WTC11 (cell line): ENCODE measurements at regions not wholly inside any gene's neighbourhood (a gene's known extent, or its start where the extent isn't known, plus 50 kb on each side); places are given as distances from the start of the nearest gene placed in this dataset.

Source experiments
- ATAC-seq: fragments of 200-7000 bp; cut with Tn5 transposase; 2 replicates; pipeline ENCODE4 v1.10.0; 2021; ENCODE audit warnings: mild to moderate bottlenecking, moderate library complexity
- CTCF ChIA-PET: fragments of 300-600 bp; sonication (Branson Sonifier 250); formaldehyde crosslinking; loops from one replicate; lab custom pipeline; 2021; ENCODE audit warnings: antibody characterized with exemption; lab: Charles Lee
- POLR2A ChIA-PET: fragments of 350-600 bp; sonication (Branson Sonifier 250); formaldehyde crosslinking; loops from one replicate; lab custom pipeline; 2021; ENCODE audit warnings: antibody characterized with exemption; lab: Charles Lee
- DNase-seq: peaks from one replicate; pipeline ENCODE4 v3.0.0; 2021; ENCODE audit warnings: low spot score
- H3K27ac Mint-ChIP-seq: 2 replicates; pipeline ENCODE4 v1.8.0; 2021; ENCODE audit warnings: mixed read lengths
- H3K27me3 Mint-ChIP-seq: 2 replicates; pipeline ENCODE4 v1.8.0; 2021; ENCODE audit warnings: low read depth, mild to moderate bottlenecking, moderate library complexity, mixed read lengths
- H3K36me3 Mint-ChIP-seq: 2 replicates; pipeline ENCODE4 v1.8.0; 2021; ENCODE audit warnings: mixed read lengths
- H3K4me1 Mint-ChIP-seq: 2 replicates; pipeline ENCODE4 v1.8.0; 2022; ENCODE audit warnings: mixed read lengths
- H3K4me3 Mint-ChIP-seq: 2 replicates; pipeline ENCODE4 v1.8.0; 2021; ENCODE audit warnings: mild to moderate bottlenecking, moderate library complexity, mixed read lengths
- H3K9me3 Mint-ChIP-seq: 2 replicates; pipeline ENCODE4 v1.8.0; 2021; ENCODE audit warnings: mixed read lengths
- CREB1 ChIP-seq: sonication (generic); formaldehyde crosslinking; IDR thresholded peaks from 2 replicates; pipeline ENCODE4 v1.8.0; 2023; ENCODE audit warnings: mild to moderate bottlenecking, missing genetic modification reagents
- EMX1 ChIP-seq: fragments of 250-450 bp; sonication (Bioruptor Pico); IDR thresholded peaks from 2 replicates; pipeline ENCODE4 v1.8.0; 2021; ENCODE audit warnings: mild to moderate bottlenecking
- ESRRA ChIP-seq: sonication (generic); formaldehyde crosslinking; IDR thresholded peaks from 2 replicates; pipeline ENCODE4 v1.8.1; 2022; ENCODE audit warnings: mild to moderate bottlenecking, missing genetic modification reagents, borderline replicate concordance
- FOXJ3 ChIP-seq: sonication (generic); formaldehyde crosslinking; IDR thresholded peaks from 2 replicates; pipeline ENCODE4 v1.9.0; 2021; ENCODE audit warnings: missing genetic modification reagents, mild to moderate bottlenecking, borderline replicate concordance
- FOXK1 ChIP-seq: sonication (generic); formaldehyde crosslinking; IDR thresholded peaks from 2 replicates; pipeline ENCODE4 v1.8.0; 2022; ENCODE audit warnings: mild to moderate bottlenecking, moderate library complexity, missing genetic modification reagents
- FOXP4 ChIP-seq: sonication (generic); formaldehyde crosslinking; IDR thresholded peaks from 2 replicates; pipeline ENCODE4 v1.8.0; 2022; ENCODE audit warnings: mild to moderate bottlenecking, missing genetic modification reagents
- GRHL2 ChIP-seq: fragments of 250-450 bp; sonication (Bioruptor Pico); IDR thresholded peaks from 2 replicates; pipeline ENCODE4 v1.8.0; 2022; ENCODE audit warnings: mild to moderate bottlenecking, moderate library complexity; ENCODE audit not compliant: insufficient replicate concordance, severe bottlenecking
- GTF2I ChIP-seq: fragments of 250-450 bp; sonication (Bioruptor Pico); conservative IDR thresholded peaks from 2 replicates; pipeline ENCODE4 v1.4.0; 2021; ENCODE audit warnings: mild to moderate bottlenecking
- IRF1 ChIP-seq: sonication (generic); formaldehyde crosslinking; IDR thresholded peaks from 2 replicates; pipeline ENCODE4 v1.8.0; 2023; ENCODE audit warnings: missing genetic modification reagents
- IRF2 ChIP-seq: sonication (generic); formaldehyde crosslinking; IDR thresholded peaks from 2 replicates; pipeline ENCODE4 v1.8.0; 2022; ENCODE audit warnings: low read depth, missing genetic modification reagents, borderline replicate concordance
- NFATC4 ChIP-seq: fragments of 250-450 bp; sonication (Bioruptor Pico); IDR thresholded peaks from 2 replicates; pipeline ENCODE4 v1.9.0; 2021; ENCODE audit warnings: mild to moderate bottlenecking
- NFYB ChIP-seq: sonication (generic); formaldehyde crosslinking; conservative IDR thresholded peaks from 2 replicates; pipeline ENCODE4 v1.8.0; 2022; ENCODE audit warnings: low read depth, missing genetic modification reagents
- NR2C2 ChIP-seq: sonication (generic); formaldehyde crosslinking; IDR thresholded peaks from 2 replicates; pipeline ENCODE4 v1.8.0; 2022; ENCODE audit warnings: mild to moderate bottlenecking, missing genetic modification reagents
- NR3C1 ChIP-seq: sonication (generic); formaldehyde crosslinking; conservative IDR thresholded peaks from 2 replicates; pipeline ENCODE4 v1.8.1; 2023; ENCODE audit warnings: low read depth, mild to moderate bottlenecking, missing genetic modification reagents
- RORB ChIP-seq: fragments of 250-450 bp; sonication (Bioruptor Pico); IDR thresholded peaks from 2 replicates; pipeline ENCODE4 v1.9.0; 2021; ENCODE audit warnings: mild to moderate bottlenecking
- SMAD3 ChIP-seq: sonication (generic); formaldehyde crosslinking; IDR thresholded peaks from 2 replicates; pipeline ENCODE4 v1.8.0; 2022; ENCODE audit warnings: missing genetic modification reagents, mild to moderate bottlenecking, borderline replicate concordance
- TEAD1 ChIP-seq: sonication (generic); formaldehyde crosslinking; IDR thresholded peaks from 2 replicates; pipeline ENCODE4 v1.8.0; 2022; ENCODE audit warnings: mild to moderate bottlenecking, missing genetic modification reagents
- TP53 ChIP-seq: sonication (generic); formaldehyde crosslinking; IDR thresholded peaks from 2 replicates; pipeline ENCODE4 v1.8.1; 2023; ENCODE audit warnings: mild to moderate bottlenecking, missing genetic modification reagents
- ZNF138 ChIP-seq: sonication (generic); formaldehyde crosslinking; conservative IDR thresholded peaks from 2 replicates; pipeline ENCODE4 v1.8.1; 2022; ENCODE audit warnings: mild to moderate bottlenecking, moderate library complexity, missing genetic modification reagents
- ZNF232 ChIP-seq: sonication (generic); formaldehyde crosslinking; IDR thresholded peaks from 2 replicates; pipeline ENCODE4 v1.8.0; 2022; ENCODE audit warnings: mild to moderate bottlenecking, missing genetic modification reagents
- ZNF263 ChIP-seq: sonication (generic); formaldehyde crosslinking; IDR thresholded peaks from 2 replicates; pipeline ENCODE4 v1.8.1; 2022; ENCODE audit warnings: low read depth, mild to moderate bottlenecking, moderate library complexity, missing genetic modification reagents
- ZNF396 ChIP-seq: fragments of 250-450 bp; sonication (Bioruptor Pico); IDR thresholded peaks from 2 replicates; pipeline ENCODE4 v1.8.0; 2021; ENCODE audit warnings: mild to moderate bottlenecking, moderate library complexity, borderline replicate concordance
- ZNF671 ChIP-seq: fragments of 250-450 bp; sonication (Bioruptor Pico); IDR thresholded peaks from 2 replicates; pipeline ENCODE4 v1.8.0; 2021; ENCODE audit warnings: mild to moderate bottlenecking
- TF ChIP-seq, protein P1 (sequence below): sonication (generic); formaldehyde crosslinking; conservative IDR thresholded peaks from 2 replicates; pipeline ENCODE4 v1.8.1; 2023; ENCODE audit warnings: mild to moderate bottlenecking, low read depth, missing genetic modification reagents, moderate library complexity
- TF ChIP-seq, protein P2 (sequence below): sonication (generic); formaldehyde crosslinking; IDR thresholded peaks from 2 replicates; pipeline ENCODE4 v1.8.1; 2023; ENCODE audit warnings: mild to moderate bottlenecking, missing genetic modification reagents, moderate library complexity
- TF ChIP-seq, protein P3 (sequence below): sonication (generic); formaldehyde crosslinking; conservative IDR thresholded peaks from 2 replicates; pipeline ENCODE4 v1.8.1; 2022; ENCODE audit warnings: mild to moderate bottlenecking, missing genetic modification reagents
- TF ChIP-seq, protein P4 (sequence below): fragments of 250-450 bp; sonication (Bioruptor Pico); conservative IDR thresholded peaks from 2 replicates; pipeline ENCODE4 v1.9.0; 2021; ENCODE audit warnings: mild to moderate bottlenecking

GRCh38 chr18:69158944-69159343 is 241.7 kb upstream of the DOK6 start:
- peak; percentile 56; the same call in 1 of the 2 replicates for ATAC-seq
- H3K9me3 Mint-ChIP-seq: peaks cover 6% of the 10 kb centered on the region; the same call in 1 of the 2 replicates
- ChIA-PET POLR2A (no interaction called here), CTCF (no interaction called here)
- peaks cover 18% of the 10 kb centered on the region for H3K4me1 Mint-ChIP-seq
- no peaks in the 10 kb centered on the region for H3K36me3 Mint-ChIP-seq
- H3K27ac Mint-ChIP-seq: peak overlapping the region; percentile 58; the same call in 1 of the 2 replicates
- DNase-seq: no peak
- H3K27me3 Mint-ChIP-seq: no peaks in the 10 kb centered on the region
- H3K4me3 Mint-ChIP-seq: no peak overlapping the region
- TF ChIP-seq NR3C1 (CRISPR knock-in tag) (no peak), ZNF232 (no peak), GTF2I (CRISPR knock-in tag) (no peak), ZNF263 (no peak), SMAD3 (CRISPR knock-in tag) (no peak), TP53 (no peak), CREB1 (CRISPR knock-in tag) (no peak), NR2C2 (CRISPR knock-in tag) (no peak), IRF2 (CRISPR knock-in tag) (no peak), FOXJ3 (no peak), ZNF396 (CRISPR knock-in tag) (no peak), FOXP4 (CRISPR knock-in tag) (no peak), ZNF138 (CRISPR knock-in tag) (no peak)
- TF ChIP-seq, protein P1, sequence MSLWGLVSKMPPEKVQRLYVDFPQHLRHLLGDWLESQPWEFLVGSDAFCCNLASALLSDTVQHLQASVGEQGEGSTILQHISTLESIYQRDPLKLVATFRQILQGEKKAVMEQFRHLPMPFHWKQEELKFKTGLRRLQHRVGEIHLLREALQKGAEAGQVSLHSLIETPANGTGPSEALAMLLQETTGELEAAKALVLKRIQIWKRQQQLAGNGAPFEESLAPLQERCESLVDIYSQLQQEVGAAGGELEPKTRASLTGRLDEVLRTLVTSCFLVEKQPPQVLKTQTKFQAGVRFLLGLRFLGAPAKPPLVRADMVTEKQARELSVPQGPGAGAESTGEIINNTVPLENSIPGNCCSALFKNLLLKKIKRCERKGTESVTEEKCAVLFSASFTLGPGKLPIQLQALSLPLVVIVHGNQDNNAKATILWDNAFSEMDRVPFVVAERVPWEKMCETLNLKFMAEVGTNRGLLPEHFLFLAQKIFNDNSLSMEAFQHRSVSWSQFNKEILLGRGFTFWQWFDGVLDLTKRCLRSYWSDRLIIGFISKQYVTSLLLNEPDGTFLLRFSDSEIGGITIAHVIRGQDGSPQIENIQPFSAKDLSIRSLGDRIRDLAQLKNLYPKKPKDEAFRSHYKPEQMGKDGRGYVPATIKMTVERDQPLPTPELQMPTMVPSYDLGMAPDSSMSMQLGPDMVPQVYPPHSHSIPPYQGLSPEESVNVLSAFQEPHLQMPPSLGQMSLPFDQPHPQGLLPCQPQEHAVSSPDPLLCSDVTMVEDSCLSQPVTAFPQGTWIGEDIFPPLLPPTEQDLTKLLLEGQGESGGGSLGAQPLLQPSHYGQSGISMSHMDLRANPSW (CRISPR knock-in tag): no peak
- TF ChIP-seq, protein P2, sequence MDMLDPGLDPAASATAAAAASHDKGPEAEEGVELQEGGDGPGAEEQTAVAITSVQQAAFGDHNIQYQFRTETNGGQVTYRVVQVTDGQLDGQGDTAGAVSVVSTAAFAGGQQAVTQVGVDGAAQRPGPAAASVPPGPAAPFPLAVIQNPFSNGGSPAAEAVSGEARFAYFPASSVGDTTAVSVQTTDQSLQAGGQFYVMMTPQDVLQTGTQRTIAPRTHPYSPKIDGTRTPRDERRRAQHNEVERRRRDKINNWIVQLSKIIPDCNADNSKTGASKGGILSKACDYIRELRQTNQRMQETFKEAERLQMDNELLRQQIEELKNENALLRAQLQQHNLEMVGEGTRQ (CRISPR knock-in tag): no peak

- ChIA-PET POLR2A (no interaction called here), CTCF (no interaction called here)
- peaks cover 18% of the 10 kb centered on the region for H3K4me1 Mint-ChIP-seq
- DNase-seq: no peak
- peaks cover 6% of the 10 kb centered on the region; the same call in 1 of the 2 replicates for H3K9me3 Mint-ChIP-seq
- ATAC-seq: peak; percentile 36; the same call in 1 of the 2 replicates
- TF ChIP-seq ZNF263: no peak
- TF ChIP-seq IRF1 (CRISPR knock-in tag): no peak
- TF ChIP-seq RORB (CRISPR knock-in tag): no peak
- no peak for TF ChIP-seq ESRRA (CRISPR knock-in tag)
- TF ChIP-seq CREB1 (CRISPR knock-in tag): no peak
- TF ChIP-seq, protein P3, sequence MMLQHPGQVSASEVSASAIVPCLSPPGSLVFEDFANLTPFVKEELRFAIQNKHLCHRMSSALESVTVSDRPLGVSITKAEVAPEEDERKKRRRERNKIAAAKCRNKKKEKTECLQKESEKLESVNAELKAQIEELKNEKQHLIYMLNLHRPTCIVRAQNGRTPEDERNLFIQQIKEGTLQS (CRISPR knock-in tag): no peak
- no peak for TF ChIP-seq TEAD1 (CRISPR knock-in tag)
- TF ChIP-seq GTF2I (CRISPR knock-in tag): no peak
- TF ChIP-seq, protein P4, sequence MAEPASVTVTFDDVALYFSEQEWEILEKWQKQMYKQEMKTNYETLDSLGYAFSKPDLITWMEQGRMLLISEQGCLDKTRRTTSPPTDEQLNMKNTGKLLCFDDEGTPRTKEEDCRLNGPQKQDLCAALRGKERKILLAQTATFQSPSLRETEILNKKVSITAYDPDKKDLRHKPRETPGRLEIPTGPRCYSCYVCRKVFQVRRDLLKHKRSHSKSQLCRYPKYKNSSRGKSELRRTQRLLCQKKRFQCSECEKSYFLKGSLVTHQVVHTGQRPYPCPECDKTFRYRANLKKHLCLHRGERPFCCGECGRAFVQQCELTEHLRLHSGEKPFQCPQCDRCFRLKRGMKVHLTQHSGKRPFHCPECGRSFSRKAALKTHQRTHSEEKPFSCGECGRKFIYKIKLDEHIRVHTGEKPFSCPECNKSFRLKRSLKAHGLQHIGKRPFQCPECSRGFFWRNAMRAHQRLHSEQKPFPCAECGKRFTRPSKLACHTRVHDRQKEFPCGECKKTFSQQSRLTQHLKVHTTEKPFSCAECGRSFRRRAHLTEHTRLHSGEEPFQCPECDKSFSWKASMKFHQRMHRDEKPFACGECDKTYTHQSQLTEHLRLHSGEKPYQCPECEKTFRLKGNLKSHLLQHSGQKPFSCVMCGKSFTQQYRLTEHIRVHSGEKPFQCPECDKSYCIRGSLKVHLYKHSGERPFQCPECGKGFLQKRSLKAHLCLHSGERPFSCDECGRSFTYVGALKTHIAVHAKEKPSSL (CRISPR knock-in tag): no peak
- no peak for TF ChIP-seq ZNF671 (CRISPR knock-in tag)
- no peak for TF ChIP-seq GRHL2 (CRISPR knock-in tag)
- no peak for TF ChIP-seq NFATC4 (CRISPR knock-in tag)
- no peak for TF ChIP-seq FOXK1 (CRISPR knock-in tag)
- TF ChIP-seq NR2C2 (CRISPR knock-in tag): no peak
- no peak for TF ChIP-seq EMX1 (CRISPR knock-in tag)
- no peak for TF ChIP-seq NFYB (CRISPR knock-in tag)
- H3K27ac Mint-ChIP-seq: no peak overlapping the region
- H3K36me3 Mint-ChIP-seq: no peaks in the 10 kb centered on the region
- H3K27me3 Mint-ChIP-seq: no peaks in the 10 kb centered on the region
- H3K4me3 Mint-ChIP-seq: no peak overlapping the region
Measured at GRCh38 chr18:69161383-69162028, 239.2 kb upstream of the DOK6 start.
